Activated CD8-positive, alpha-beta T cell treated with anti-CD3 and anti-CD28 coated beads for 36 hours (primary cell): ENCODE measurements at regions not wholly inside any gene's neighbourhood (a gene's known extent, or its start where the extent isn't known, plus 50 kb on each side); places are given as distances from the start of the nearest gene placed in this dataset.
"Not testable (repeated sequence)": the region's sequence is repeated elsewhere in the genome, so short reads cannot be mapped to it uniquely, and the experiment has no call there.

Experiments used
- ATAC-seq: fragments of 200-7000 bp; cut with Tn5 transposase; one replicate; pipeline ENCODE4 v1.10.0; 2021; ENCODE audit warnings: mild to moderate bottlenecking, moderate library complexity
- CTCF ChIA-PET: fragments of 350-600 bp; sonication (Branson Sonifier 250); formaldehyde crosslinking; loops from one replicate; lab custom pipeline; 2021; ENCODE audit warnings: antibody characterized with exemption; lab: Charles Lee
- POLR2A ChIA-PET: fragments of 350-600 bp; sonication (Branson Sonifier 250); formaldehyde crosslinking; loops from one replicate; lab custom pipeline; 2021; ENCODE audit warnings: antibody characterized with exemption; lab: Charles Lee
- DNase-seq: peaks from one replicate; pipeline ENCODE4 v3.0.0-alpha.2; 2020
- H3K27ac Mint-ChIP-seq: one replicate; pipeline ENCODE4 v1.8.0; 2021; ENCODE audit warnings: mild to moderate bottlenecking, mixed read lengths
- H3K27me3 Mint-ChIP-seq: one replicate; pipeline ENCODE4 v1.8.0; 2021; ENCODE audit warnings: mixed read lengths
- H3K36me3 Mint-ChIP-seq: one replicate; pipeline ENCODE4 v1.8.0; 2021; ENCODE audit warnings: low read depth, mixed read lengths
- H3K4me1 Mint-ChIP-seq: one replicate; pipeline ENCODE4 v1.8.0; 2021; ENCODE audit warnings: low read depth, mixed read lengths
- H3K4me3 Mint-ChIP-seq: one replicate; pipeline ENCODE4 v1.8.0; 2021; ENCODE audit warnings: mild to moderate bottlenecking, moderate library complexity, mixed read lengths
- H3K9me3 Mint-ChIP-seq: one replicate; pipeline ENCODE4 v1.8.0; 2021; ENCODE audit warnings: mixed read lengths
- intact Hi-C: fragments of 100-400 bp; cut with micrococcal nuclease; formaldehyde crosslinking; loops from one replicate; pipeline ENCODE4 v1.10.0; 2022
- TF ChIP-seq, protein P1 (sequence below): fragments of 200-600 bp; IDR thresholded peaks from one replicate; pipeline ENCODE4 v1.8.0; 2022; ENCODE audit warnings: antibody characterized with exemption, mild to moderate bottlenecking

DNA sequence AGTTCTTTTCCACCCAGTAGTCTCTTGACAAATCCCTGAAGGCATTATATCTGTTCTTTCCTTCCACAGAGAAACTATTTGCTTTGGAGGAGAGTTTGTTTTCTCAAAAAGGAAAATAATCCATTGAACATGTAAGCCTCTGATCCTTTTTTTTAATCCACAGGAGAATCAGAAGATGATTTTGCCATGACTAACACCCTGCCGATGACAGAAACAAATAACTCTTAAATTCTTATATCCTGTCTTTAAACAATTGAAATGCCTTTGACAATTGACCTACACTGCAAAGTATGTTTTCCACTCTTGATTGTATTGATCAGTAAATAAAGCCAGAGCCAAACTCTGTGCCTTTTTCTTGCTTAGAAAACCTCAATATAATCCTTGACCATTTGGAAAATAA, 666.4 kb upstream of the CTNND2 start:
- ChIA-PET CTCF (no interaction called here), POLR2A (no interaction called here)
- Mint-ChIP-seq H3K27me3 (no peaks in the 10 kb centered on the region), H3K36me3 (no peaks in the 10 kb centered on the region), H3K4me1 (no peaks in the 10 kb centered on the region), H3K27ac (no peak overlapping the region), H3K4me3 (no peak overlapping the region), H3K9me3 (peaks cover 2% of the 10 kb centered on the region)
- no peak for DNase-seq
- intact Hi-C loops, result no loop called here
- ATAC-seq, result no peak
- TF ChIP-seq, protein P1, sequence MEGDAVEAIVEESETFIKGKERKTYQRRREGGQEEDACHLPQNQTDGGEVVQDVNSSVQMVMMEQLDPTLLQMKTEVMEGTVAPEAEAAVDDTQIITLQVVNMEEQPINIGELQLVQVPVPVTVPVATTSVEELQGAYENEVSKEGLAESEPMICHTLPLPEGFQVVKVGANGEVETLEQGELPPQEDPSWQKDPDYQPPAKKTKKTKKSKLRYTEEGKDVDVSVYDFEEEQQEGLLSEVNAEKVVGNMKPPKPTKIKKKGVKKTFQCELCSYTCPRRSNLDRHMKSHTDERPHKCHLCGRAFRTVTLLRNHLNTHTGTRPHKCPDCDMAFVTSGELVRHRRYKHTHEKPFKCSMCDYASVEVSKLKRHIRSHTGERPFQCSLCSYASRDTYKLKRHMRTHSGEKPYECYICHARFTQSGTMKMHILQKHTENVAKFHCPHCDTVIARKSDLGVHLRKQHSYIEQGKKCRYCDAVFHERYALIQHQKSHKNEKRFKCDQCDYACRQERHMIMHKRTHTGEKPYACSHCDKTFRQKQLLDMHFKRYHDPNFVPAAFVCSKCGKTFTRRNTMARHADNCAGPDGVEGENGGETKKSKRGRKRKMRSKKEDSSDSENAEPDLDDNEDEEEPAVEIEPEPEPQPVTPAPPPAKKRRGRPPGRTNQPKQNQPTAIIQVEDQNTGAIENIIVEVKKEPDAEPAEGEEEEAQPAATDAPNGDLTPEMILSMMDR, result no peak

DNA sequence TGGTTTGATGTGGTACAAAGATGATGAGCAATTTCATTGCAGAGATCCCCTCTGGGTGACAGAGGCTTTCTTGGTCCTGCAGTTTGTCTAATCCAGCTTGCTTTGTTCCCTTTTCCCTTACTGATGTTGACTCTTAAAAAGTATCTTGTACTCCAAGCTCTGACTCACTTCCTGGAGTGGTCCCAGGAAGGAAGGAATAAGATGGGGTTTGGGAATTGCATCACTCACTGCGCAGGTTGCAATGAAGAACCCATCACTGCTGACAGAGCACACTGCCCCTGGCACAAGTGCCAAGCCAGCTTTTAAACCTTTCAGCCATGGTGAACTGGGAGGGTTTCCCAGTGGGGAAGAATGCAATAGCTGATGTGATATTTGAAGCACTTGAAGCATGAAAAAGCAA, 662.2 kb upstream of the CTNND2 start:
- peaks cover 4% of the 10 kb centered on the region for H3K9me3 Mint-ChIP-seq
- no peak for DNase-seq
- H3K36me3 Mint-ChIP-seq, result no peaks in the 10 kb centered on the region
- no peak for ATAC-seq
- intact Hi-C loops, result no loop called here
- no peak overlapping the region for H3K27ac Mint-ChIP-seq
- POLR2A ChIA-PET, result interaction anchor here (0.6 kb wide), 1 partner anchor 28 kb away, joined by 3 read pairs; no protein-coding TSS in a partner anchor
- TF ChIP-seq, protein P1, result no peak
- no peaks in the 10 kb centered on the region for H3K4me1 Mint-ChIP-seq
- CTCF ChIA-PET, result no interaction called here
- no peak overlapping the region for H3K4me3 Mint-ChIP-seq
- no peaks in the 10 kb centered on the region for H3K27me3 Mint-ChIP-seq

DNA sequence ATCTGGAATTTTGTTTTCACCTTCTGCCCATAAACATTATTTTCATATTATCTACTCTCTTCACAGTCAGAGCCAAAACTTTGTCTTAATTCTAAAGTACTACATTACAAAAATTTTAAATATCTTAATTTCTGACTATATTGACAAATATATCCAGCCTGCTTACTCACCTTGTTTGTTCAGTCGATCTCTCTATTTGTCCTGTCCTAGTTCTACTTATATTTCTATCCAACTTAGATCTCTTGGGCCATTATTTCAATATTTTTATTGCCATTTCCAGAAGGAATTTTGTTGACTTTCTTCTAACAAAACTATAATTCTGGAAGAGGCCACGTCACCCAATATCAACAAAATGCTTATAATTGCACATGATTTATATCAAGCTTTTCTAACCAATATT, 652.8 kb upstream of the CTNND2 start:
- ChIA-PET CTCF (no interaction called here), POLR2A (no interaction called here)
- H3K4me1 Mint-ChIP-seq, result no peaks in the 10 kb centered on the region
- H3K9me3 Mint-ChIP-seq, result peaks cover 10% of the 10 kb centered on the region
- no peak overlapping the region for H3K27ac Mint-ChIP-seq
- ATAC-seq (no peak), DNase-seq (no peak)
- TF ChIP-seq, protein P1, result no peak
- H3K27me3 Mint-ChIP-seq, result no peaks in the 10 kb centered on the region
- H3K4me3 Mint-ChIP-seq, result no peak overlapping the region
- intact Hi-C loops, result no loop called here
- no peaks in the 10 kb centered on the region for H3K36me3 Mint-ChIP-seq

DNA sequence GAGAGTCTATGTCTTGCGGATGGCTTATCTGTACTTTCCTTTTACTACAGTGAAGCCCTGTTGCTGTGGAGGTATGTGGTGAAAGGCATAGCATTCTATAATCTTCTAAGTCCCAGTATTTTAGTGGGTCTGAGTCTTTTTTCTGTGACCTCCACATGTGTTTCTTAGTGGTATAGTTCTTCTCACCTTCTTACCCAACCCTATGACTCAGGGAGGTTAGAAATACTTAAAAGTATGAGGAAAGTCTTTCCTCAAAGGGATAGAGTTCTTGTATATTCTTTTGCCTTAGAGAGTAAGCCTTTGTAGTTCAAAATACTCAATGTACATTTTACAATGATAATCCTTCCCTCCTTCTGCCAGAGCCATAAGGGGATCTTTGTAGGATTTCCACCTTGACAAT, 621.9 kb upstream of the CTNND2 start:
- TF ChIP-seq, protein P1, result no peak
- no peak for ATAC-seq
- Mint-ChIP-seq H3K4me1 (no peaks in the 10 kb centered on the region), H3K4me3 (no peak overlapping the region), H3K9me3 (peaks cover 2% of the 10 kb centered on the region), H3K27me3 (no peaks in the 10 kb centered on the region), H3K36me3 (no peaks in the 10 kb centered on the region), H3K27ac (no peak overlapping the region)
- intact Hi-C loops, result no loop called here
- no peak for DNase-seq
- CTCF ChIA-PET, result no interaction called here
- POLR2A ChIA-PET, result no interaction called here

DNA sequence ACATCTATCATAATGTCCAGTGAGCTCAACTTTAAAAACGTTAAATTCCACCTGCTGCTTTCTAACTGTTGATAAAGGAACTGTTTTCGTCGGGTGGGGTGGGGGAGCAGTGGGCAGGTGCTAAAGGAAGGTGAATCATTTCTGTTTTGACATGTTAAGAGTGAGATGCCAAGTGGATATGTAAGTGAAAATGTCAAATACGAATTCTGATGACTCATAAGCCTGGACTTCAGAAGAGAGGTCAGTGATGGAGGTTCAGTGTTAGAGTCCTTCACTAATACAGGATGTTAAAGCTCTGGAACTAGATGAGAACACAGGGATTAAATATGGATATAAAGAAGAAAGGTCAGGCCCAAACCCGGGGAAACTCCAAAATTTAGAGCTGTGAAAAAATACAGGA, 617.9 kb upstream of the CTNND2 start:
- no peak overlapping the region for H3K27ac Mint-ChIP-seq

DNA sequence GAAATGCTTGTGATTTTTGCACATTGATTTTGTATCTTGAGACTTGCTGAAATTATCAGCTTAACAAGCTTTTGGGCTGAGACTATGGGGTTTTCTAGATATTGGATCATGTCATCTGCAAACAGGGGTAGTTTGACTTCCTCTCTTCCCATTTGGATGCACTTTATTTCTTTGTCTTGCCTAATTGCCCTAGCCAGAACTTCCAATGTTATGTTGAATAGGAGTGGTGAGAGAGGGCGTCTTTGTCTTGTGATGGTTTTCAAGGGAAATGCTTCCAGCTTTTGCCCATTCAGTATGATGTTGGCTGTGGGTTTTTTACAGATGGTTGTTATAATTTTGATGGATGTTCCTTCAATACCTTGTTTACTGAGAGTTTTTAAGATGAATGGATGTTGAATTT, 600.7 kb upstream of the CTNND2 start:
- intact Hi-C loops, CTCF ChIA-PET, H3K4me1 Mint-ChIP-seq, POLR2A ChIA-PET, H3K27ac Mint-ChIP-seq, H3K27me3 Mint-ChIP-seq, ATAC-seq, H3K36me3 Mint-ChIP-seq, DNase-seq, H3K4me3 Mint-ChIP-seq: not testable (repeated sequence)
- H3K9me3 Mint-ChIP-seq, result peaks cover 34% of the 10 kb centered on the region

More for the DNA sequence above, 617.9 kb upstream of the CTNND2 start:
- TF ChIP-seq, protein P1, result no peak
- H3K4me1 Mint-ChIP-seq, result no peaks in the 10 kb centered on the region
- CTCF ChIA-PET, result no interaction called here
- intact Hi-C loops, result no loop called here
- POLR2A ChIA-PET, result no interaction called here
- ATAC-seq (no peak), DNase-seq (no peak)
- no peaks in the 10 kb centered on the region for H3K27me3 Mint-ChIP-seq
- H3K36me3 Mint-ChIP-seq, result no peaks in the 10 kb centered on the region
- H3K9me3 Mint-ChIP-seq, result peaks cover 9% of the 10 kb centered on the region
- no peak overlapping the region for H3K4me3 Mint-ChIP-seq
